ENCODE measurements at regions not wholly inside any gene's neighbourhood (a gene's known extent, or its start where the extent isn't known, plus 50 kb on each side); places are given as distances from the start of the nearest gene placed in this dataset.

DNA sequence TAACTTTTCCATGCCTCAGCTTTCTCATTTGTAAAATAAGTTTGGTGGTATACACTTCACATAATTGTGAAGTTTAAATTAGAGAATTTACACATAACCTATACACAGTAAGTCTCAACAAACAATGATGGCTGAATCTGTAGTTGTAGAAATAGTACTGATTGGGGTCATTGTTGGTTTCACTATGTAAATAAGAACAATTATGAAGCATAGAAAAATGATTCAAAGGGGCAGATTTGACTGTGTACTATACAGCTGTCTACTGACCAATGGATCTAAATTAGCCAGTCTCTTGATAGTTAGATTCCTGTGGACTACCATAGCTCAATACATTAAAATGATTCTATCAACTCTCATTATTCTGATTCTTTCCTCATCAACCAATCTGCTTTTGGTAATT, 181.1 kb upstream of the STXBP5 start:
- TF ChIP-seq, protein P1, sequence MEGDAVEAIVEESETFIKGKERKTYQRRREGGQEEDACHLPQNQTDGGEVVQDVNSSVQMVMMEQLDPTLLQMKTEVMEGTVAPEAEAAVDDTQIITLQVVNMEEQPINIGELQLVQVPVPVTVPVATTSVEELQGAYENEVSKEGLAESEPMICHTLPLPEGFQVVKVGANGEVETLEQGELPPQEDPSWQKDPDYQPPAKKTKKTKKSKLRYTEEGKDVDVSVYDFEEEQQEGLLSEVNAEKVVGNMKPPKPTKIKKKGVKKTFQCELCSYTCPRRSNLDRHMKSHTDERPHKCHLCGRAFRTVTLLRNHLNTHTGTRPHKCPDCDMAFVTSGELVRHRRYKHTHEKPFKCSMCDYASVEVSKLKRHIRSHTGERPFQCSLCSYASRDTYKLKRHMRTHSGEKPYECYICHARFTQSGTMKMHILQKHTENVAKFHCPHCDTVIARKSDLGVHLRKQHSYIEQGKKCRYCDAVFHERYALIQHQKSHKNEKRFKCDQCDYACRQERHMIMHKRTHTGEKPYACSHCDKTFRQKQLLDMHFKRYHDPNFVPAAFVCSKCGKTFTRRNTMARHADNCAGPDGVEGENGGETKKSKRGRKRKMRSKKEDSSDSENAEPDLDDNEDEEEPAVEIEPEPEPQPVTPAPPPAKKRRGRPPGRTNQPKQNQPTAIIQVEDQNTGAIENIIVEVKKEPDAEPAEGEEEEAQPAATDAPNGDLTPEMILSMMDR (IDR thresholded peaks at IDR 0.05), result no peak
- no peak for TF ChIP-seq POLR2A (IDR thresholded peaks at IDR 0.05)
